Keratinocyte (primary cell): ENCODE measurements at regions not wholly inside any gene's neighbourhood (a gene's known extent, or its start where the extent isn't known, plus 50 kb on each side); places are given as distances from the start of the nearest gene placed in this dataset.

Source experiments
- EZH2 ChIP-seq: IDR thresholded peaks from one replicate; pipeline ENCODE4 v1.6.1; 2012; ENCODE audit warnings: inconsistent platforms, mild to moderate bottlenecking, low read length, moderate library complexity
- TF ChIP-seq, protein P1 (sequence below), 3 experiments: IDR thresholded peaks in 1 of 3; conservative IDR thresholded peaks in 1 of 3; optimal IDR thresholded peaks in 1 of 3; 2 replicates in 2 of 3; 3 replicates in 1 of 3; pipeline versions ENCODE3 to v1.5.1; 2011; ENCODE audit warnings: low read length in 3 of 3, mild to moderate bottlenecking in 3 of 3, moderate library complexity in 2 of 3, control low read depth in 1 of 3, inconsistent platforms in 1 of 3; ENCODE audit not compliant: insufficient read depth in 2 of 3; ENCODE audit errors: extremely low read depth in 1 of 3

DNA sequence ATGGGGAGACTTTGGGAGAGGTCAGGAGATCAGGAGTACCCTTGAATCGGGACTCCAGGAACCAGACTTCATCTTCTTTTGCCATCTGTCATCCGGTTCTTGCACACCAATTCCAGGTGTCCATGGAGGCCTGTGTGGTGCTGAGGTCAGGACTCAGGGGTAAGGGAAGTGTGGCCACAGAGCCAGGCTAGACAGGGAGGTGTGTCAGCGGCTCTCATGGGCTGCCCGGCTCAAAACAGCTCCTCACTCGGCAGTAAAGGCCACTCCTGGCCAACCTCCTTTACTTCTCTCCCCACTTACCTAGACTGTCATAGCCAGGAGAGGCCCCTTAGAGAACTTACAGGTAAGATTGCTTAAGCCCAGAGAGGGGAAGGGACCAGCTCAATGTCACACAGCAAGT lies 75.7 kb upstream of the NECTIN1 start:
- TF ChIP-seq, protein P1, sequence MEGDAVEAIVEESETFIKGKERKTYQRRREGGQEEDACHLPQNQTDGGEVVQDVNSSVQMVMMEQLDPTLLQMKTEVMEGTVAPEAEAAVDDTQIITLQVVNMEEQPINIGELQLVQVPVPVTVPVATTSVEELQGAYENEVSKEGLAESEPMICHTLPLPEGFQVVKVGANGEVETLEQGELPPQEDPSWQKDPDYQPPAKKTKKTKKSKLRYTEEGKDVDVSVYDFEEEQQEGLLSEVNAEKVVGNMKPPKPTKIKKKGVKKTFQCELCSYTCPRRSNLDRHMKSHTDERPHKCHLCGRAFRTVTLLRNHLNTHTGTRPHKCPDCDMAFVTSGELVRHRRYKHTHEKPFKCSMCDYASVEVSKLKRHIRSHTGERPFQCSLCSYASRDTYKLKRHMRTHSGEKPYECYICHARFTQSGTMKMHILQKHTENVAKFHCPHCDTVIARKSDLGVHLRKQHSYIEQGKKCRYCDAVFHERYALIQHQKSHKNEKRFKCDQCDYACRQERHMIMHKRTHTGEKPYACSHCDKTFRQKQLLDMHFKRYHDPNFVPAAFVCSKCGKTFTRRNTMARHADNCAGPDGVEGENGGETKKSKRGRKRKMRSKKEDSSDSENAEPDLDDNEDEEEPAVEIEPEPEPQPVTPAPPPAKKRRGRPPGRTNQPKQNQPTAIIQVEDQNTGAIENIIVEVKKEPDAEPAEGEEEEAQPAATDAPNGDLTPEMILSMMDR (optimal IDR thresholded peaks at IDR 0.05 in 1 of 3, IDR thresholded peaks at IDR 0.05 in 1 of 3, conservative IDR thresholded peaks at IDR 0.05 in 1 of 3; ENCODE audit: extremely low read depth in 1 of 3, insufficient read depth in 2 of 3, low read length in 3 of 3) = no peak
- no peak for TF ChIP-seq EZH2
